ENCODE measurements at regions not wholly inside any gene's neighbourhood (a gene's known extent, or its start where the extent isn't known, plus 50 kb on each side); places are given as distances from the start of the nearest gene placed in this dataset.

GRCh38 chr1:58896246-58897183 lies 112.7 kb upstream of the JUN start:
- no peaks in the 10 kb centered on the region for H3K9me3 ChIP-seq (ENCODE audit: control insufficient read depth, low read length)
- no peaks in the 10 kb centered on the region for H3K27me3 ChIP-seq (ENCODE audit: control insufficient read depth, insufficient read depth, low read length)
- H3K36me3 ChIP-seq (ENCODE audit: control insufficient read depth, insufficient read depth, low read length), result no peaks in the 10 kb centered on the region
- peak overlapping the region; percentile 16 for H3K4me3 ChIP-seq (ENCODE audit: low read length)
- H3K9ac ChIP-seq (ENCODE audit: low read length), result peak overlapping the region; percentile 48
- peaks cover 70% of the 10 kb centered on the region for H3K4me1 ChIP-seq (ENCODE audit: control insufficient read depth, insufficient read depth, low read length)

GRCh38 chr1:58898739-58899586 lies 115.1 kb upstream of the JUN start:
- Histone ChIP-seq H3K9me3 (ENCODE audit: control insufficient read depth, low read length) (no peaks in the 10 kb centered on the region), H3K36me3 (ENCODE audit: control insufficient read depth, insufficient read depth, low read length) (no peaks in the 10 kb centered on the region), H3K4me3 (ENCODE audit: low read length) (no peak overlapping the region), H3K27me3 (ENCODE audit: control insufficient read depth, insufficient read depth, low read length) (no peaks in the 10 kb centered on the region), H3K9ac (ENCODE audit: low read length) (no peak overlapping the region), H3K4me1 (ENCODE audit: control insufficient read depth, insufficient read depth, low read length) (peaks cover 67% of the 10 kb centered on the region)

DNA sequence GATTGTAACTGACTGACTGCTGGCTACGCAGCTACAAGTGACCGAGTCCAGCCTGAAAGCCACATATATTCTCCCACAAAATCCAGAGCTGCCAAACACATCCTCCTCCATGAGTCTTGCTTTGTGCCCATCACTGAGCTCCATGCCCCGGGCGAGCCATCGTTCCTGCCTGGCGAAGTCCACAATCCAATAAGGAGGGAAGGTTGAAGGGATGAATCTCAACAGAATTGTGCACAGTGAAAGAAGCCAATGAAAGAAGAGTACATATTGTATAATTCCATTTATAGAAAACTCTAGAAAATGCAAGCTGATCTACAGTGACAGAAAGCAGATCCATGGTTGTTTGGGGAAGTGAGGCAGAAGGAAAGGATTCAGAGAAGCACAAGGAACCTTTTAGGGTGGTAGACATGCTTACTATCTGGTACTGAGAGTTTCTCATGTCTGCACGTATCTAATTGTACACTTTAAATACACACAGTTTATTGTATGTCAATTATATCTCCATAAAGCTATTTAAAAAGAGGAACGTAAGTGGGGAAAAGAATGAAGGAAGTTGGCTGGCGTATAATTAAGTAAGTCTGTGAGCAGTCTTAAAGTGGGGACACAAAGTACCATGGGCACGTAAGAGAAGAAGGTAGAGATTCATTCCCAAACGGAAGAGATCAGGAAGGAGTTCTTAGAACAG lies 115.9 kb upstream of the JUN start:
- Histone ChIP-seq H3K27me3 (ENCODE audit: control insufficient read depth, insufficient read depth, low read length) (no peaks in the 10 kb centered on the region), H3K4me1 (ENCODE audit: control insufficient read depth, insufficient read depth, low read length) (peaks cover 59% of the 10 kb centered on the region), H3K9ac (ENCODE audit: low read length) (no peak overlapping the region), H3K4me3 (ENCODE audit: low read length) (no peak overlapping the region), H3K36me3 (ENCODE audit: control insufficient read depth, insufficient read depth, low read length) (no peaks in the 10 kb centered on the region), H3K9me3 (ENCODE audit: control insufficient read depth, low read length) (no peaks in the 10 kb centered on the region)

DNA sequence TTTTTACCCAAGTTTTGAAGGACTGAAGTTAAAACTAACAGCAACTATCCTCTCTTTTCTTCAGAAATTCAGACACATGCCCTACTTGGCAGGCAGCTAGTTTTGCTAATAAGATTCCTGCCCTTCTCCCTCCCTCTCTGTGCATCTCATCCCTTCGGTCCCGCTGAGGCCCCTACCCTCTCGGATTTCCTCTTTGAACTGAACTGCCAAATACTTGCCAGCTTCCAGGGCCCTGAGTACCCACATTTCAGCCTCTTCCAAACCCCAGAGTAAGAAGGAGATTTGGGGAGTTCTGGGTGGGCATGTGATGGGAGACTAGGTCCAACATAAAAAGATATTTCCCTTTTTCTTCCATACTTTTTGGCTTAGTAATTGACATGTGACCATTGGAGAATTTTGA lies 116.5 kb upstream of the JUN start:
- Histone ChIP-seq H3K4me1 (ENCODE audit: control insufficient read depth, insufficient read depth, low read length) (peaks cover 59% of the 10 kb centered on the region), H3K9ac (ENCODE audit: low read length) (no peak overlapping the region)

DNA sequence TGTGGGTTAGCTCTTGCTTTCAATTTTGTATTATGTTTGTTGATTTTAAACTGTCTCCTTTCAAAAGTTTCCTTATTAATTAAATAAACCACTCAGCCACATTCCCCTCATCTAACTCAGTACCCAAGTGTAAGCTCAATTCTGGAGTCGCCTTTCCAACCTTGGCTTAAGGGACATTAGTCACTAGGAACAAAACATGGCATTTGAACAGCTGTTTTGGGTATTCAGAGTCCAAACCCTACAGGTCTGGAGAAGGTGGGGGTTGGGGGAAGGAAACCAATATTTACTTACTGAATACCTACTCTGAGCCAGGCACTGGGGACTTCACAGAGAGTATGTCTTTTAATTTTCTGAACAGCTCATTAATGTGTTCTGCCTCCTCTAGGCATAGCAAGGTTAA lies 117.2 kb upstream of the JUN start:
- H3K9me3 ChIP-seq (ENCODE audit: control insufficient read depth, low read length), result no peaks in the 10 kb centered on the region
- no peak overlapping the region for H3K9ac ChIP-seq (ENCODE audit: low read length)
- no peak overlapping the region for H3K4me3 ChIP-seq (ENCODE audit: low read length)
- no peaks in the 10 kb centered on the region for H3K27me3 ChIP-seq (ENCODE audit: control insufficient read depth, insufficient read depth, low read length)
- peaks cover 56% of the 10 kb centered on the region for H3K4me1 ChIP-seq (ENCODE audit: control insufficient read depth, insufficient read depth, low read length)
- H3K36me3 ChIP-seq (ENCODE audit: control insufficient read depth, insufficient read depth, low read length), result no peaks in the 10 kb centered on the region

More for the DNA sequence above, 116.5 kb upstream of the JUN start:
- Histone ChIP-seq H3K9me3 (ENCODE audit: control insufficient read depth, low read length) (no peaks in the 10 kb centered on the region), H3K4me3 (ENCODE audit: low read length) (no peak overlapping the region), H3K36me3 (ENCODE audit: control insufficient read depth, insufficient read depth, low read length) (no peaks in the 10 kb centered on the region), H3K27me3 (ENCODE audit: control insufficient read depth, insufficient read depth, low read length) (no peaks in the 10 kb centered on the region)

DNA sequence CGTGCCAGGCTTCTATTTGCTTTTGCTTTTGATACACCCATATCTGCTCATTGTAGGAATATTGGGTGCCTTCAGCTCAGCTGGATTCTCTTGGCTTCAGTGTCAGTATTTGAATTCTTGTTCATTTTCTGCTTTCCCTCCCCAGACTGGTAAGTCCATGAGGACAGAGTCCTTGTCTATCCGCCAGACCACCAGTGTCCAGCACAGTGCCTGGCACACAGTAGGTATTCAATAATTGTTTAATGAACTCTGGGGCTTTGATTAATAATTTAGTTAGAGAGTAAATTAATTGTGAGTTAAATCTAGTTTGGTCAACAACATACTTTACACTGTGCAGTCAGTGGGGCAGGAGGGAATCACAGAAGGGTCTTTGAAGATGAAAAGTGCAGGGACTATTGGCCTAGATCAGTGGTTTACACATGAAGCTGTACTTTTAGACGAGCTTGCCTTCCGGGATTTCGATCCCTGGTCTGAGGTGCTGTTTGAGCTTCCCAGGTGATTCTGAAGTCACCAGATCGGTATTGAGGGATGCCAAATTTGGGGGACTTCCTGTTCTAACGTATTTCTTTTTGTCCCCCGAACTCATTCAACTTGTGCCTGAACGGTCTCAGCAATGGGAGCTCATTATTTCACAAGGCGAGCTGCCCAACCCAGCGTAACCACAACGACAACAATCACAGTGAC lies 119.1 kb upstream of the JUN start:
- Histone ChIP-seq H3K4me1 (ENCODE audit: control insufficient read depth, insufficient read depth, low read length) (peaks cover 38% of the 10 kb centered on the region), H3K9ac (ENCODE audit: low read length) (peak overlapping the region; percentile 72), H3K27me3 (ENCODE audit: control insufficient read depth, insufficient read depth, low read length) (no peaks in the 10 kb centered on the region), H3K36me3 (ENCODE audit: control insufficient read depth, insufficient read depth, low read length) (no peaks in the 10 kb centered on the region), H3K9me3 (ENCODE audit: control insufficient read depth, low read length) (no peaks in the 10 kb centered on the region), H3K4me3 (ENCODE audit: low read length) (peak overlapping the region; percentile 39)

- Histone ChIP-seq H3K4me1 (ENCODE audit: control insufficient read depth, insufficient read depth, low read length) (peaks cover 39% of the 10 kb centered on the region), H3K9ac (ENCODE audit: low read length) (peak overlapping the region; percentile 72), H3K9me3 (ENCODE audit: control insufficient read depth, low read length) (no peaks in the 10 kb centered on the region), H3K27me3 (ENCODE audit: control insufficient read depth, insufficient read depth, low read length) (no peaks in the 10 kb centered on the region), H3K36me3 (ENCODE audit: control insufficient read depth, insufficient read depth, low read length) (no peaks in the 10 kb centered on the region), H3K4me3 (ENCODE audit: low read length) (peak overlapping the region; percentile 39)
These were observed 119.9 kb upstream of the JUN start for GRCh38 chr1:58903514-58904298.

DNA sequence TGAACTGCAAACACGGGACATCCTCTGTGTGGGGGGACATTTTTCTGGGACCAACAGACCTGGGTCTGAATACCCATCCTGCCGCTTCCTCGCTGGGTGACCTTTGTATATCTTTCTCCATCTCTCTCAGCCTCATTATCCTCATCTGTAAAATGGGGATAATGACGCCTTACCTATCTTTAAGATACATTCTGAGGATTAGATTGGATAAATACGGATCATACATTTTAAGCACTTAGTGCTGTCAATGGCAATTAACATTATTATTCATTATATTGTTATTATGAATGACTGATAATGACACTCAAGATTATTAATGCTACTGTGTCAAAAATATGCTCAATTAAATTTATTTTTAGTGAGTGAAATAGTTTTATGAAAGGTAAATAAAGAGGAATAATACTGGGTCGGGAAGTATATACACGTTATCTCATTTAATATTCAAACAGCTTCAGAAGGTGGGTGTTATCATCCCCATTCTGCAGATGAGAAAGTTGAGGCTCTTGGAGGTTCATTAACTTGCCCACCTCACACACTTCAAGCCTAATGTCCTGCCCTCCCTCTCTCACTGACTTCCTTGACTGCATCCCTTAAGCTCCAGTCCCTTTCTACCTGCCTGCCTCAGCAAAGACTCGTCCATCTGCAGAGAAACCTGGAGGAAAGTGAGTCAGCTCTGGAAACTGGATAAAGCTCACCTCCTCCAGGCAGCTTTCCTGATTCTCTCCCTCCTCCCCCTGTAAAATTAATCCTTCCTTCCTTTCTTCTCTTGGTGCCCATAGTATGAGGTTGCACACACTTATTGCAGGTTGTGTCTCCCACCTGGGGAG lies 120.7 kb upstream of the JUN start:
- Histone ChIP-seq H3K4me1 (ENCODE audit: control insufficient read depth, insufficient read depth, low read length) (peaks cover 39% of the 10 kb centered on the region), H3K36me3 (ENCODE audit: control insufficient read depth, insufficient read depth, low read length) (no peaks in the 10 kb centered on the region), H3K9me3 (ENCODE audit: control insufficient read depth, low read length) (no peaks in the 10 kb centered on the region), H3K27me3 (ENCODE audit: control insufficient read depth, insufficient read depth, low read length) (no peaks in the 10 kb centered on the region), H3K4me3 (ENCODE audit: low read length) (peak overlapping the region; percentile 16), H3K9ac (ENCODE audit: low read length) (peak overlapping the region; percentile 72)

GRCh38 chr1:58905126-58905490 lies 121.3 kb upstream of the JUN start:
- H3K4me1 ChIP-seq (ENCODE audit: control insufficient read depth, insufficient read depth, low read length), result peaks cover 41% of the 10 kb centered on the region
- H3K9ac ChIP-seq (ENCODE audit: low read length), result no peak overlapping the region

GRCh38 chr1:58905628-58906221 lies 121.9 kb upstream of the JUN start:
- Histone ChIP-seq H3K4me3 (ENCODE audit: low read length) (no peak overlapping the region), H3K9me3 (ENCODE audit: control insufficient read depth, low read length) (no peaks in the 10 kb centered on the region), H3K9ac (ENCODE audit: low read length) (no peak overlapping the region), H3K36me3 (ENCODE audit: control insufficient read depth, insufficient read depth, low read length) (no peaks in the 10 kb centered on the region), H3K4me1 (ENCODE audit: control insufficient read depth, insufficient read depth, low read length) (peaks cover 47% of the 10 kb centered on the region), H3K27me3 (ENCODE audit: control insufficient read depth, insufficient read depth, low read length) (no peaks in the 10 kb centered on the region)

More at GRCh38 chr1:58905126-58905490, 121.3 kb upstream of the JUN start:
- H3K36me3 ChIP-seq (ENCODE audit: control insufficient read depth, insufficient read depth, low read length), result no peaks in the 10 kb centered on the region
- H3K4me3 ChIP-seq (ENCODE audit: low read length), result no peak overlapping the region
- H3K27me3 ChIP-seq (ENCODE audit: control insufficient read depth, insufficient read depth, low read length), result no peaks in the 10 kb centered on the region
- no peaks in the 10 kb centered on the region for H3K9me3 ChIP-seq (ENCODE audit: control insufficient read depth, low read length)
